RWPE1 (cell line): ENCODE measurements at regions not wholly inside any gene's neighbourhood (a gene's known extent, or its start where the extent isn't known, plus 50 kb on each side); places are given as distances from the start of the nearest gene placed in this dataset.

Source experiments
- CTCF ChIA-PET: fragments of 350-600 bp; sonication (Branson Sonifier 250); formaldehyde crosslinking; extraction: SDS; loops from one replicate; lab custom pipeline; 2021; lab: Yijun Ruan, JAX
- POLR2A ChIA-PET: fragments of 400-600 bp; formaldehyde crosslinking; extraction: SDS; loops from one replicate; lab custom pipeline; 2020; ENCODE audit warnings: antibody characterized with exemption; ENCODE audit not compliant: low non-redundant PET; lab: Yijun Ruan, JAX
- DNase-seq: peaks from one replicate; pipeline ENCODE4 v3.0.0; 2012; ENCODE audit warnings: low spot score
- H3K27ac ChIP-seq: fragments of 450-650 bp; 2 replicates; pipeline ENCODE4 v1.5.1; 2017
- TF ChIP-seq, protein P1 (sequence below): fragments of 450-650 bp; conservative IDR thresholded peaks from 2 replicates; pipeline ENCODE4 v1.5.1; 2017; ENCODE audit warnings: low read depth, mild to moderate bottlenecking

DNA sequence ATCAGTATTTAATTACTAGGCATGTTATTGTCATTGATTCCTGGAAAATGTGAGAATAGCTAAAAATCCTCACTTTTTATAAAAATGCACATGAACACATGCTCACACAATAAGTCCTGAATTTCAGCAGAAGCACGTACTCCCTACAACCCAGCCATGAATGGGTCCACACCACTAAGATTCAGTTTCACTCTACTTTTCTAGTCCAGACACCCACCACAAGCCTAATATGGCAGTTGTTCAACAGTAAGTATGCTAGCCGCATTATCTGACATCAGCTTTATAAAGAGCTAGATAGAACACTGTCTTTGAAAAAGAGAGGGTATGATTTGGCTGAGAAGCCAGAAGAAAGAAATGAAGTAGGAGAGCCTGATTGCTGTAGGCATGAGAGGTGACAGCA lies 639.3 kb downstream of the BRINP1 start:
- CTCF ChIA-PET, result interaction anchor here (0.6 kb wide), 1 partner anchor 11 kb away, joined by 4 read pairs; no protein-coding TSS in a partner anchor
- POLR2A ChIA-PET, result no interaction called here
- TF ChIP-seq, protein P1, sequence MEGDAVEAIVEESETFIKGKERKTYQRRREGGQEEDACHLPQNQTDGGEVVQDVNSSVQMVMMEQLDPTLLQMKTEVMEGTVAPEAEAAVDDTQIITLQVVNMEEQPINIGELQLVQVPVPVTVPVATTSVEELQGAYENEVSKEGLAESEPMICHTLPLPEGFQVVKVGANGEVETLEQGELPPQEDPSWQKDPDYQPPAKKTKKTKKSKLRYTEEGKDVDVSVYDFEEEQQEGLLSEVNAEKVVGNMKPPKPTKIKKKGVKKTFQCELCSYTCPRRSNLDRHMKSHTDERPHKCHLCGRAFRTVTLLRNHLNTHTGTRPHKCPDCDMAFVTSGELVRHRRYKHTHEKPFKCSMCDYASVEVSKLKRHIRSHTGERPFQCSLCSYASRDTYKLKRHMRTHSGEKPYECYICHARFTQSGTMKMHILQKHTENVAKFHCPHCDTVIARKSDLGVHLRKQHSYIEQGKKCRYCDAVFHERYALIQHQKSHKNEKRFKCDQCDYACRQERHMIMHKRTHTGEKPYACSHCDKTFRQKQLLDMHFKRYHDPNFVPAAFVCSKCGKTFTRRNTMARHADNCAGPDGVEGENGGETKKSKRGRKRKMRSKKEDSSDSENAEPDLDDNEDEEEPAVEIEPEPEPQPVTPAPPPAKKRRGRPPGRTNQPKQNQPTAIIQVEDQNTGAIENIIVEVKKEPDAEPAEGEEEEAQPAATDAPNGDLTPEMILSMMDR, result no peak
- no peak overlapping the region for H3K27ac ChIP-seq
- DNase-seq, result no peak

DNA sequence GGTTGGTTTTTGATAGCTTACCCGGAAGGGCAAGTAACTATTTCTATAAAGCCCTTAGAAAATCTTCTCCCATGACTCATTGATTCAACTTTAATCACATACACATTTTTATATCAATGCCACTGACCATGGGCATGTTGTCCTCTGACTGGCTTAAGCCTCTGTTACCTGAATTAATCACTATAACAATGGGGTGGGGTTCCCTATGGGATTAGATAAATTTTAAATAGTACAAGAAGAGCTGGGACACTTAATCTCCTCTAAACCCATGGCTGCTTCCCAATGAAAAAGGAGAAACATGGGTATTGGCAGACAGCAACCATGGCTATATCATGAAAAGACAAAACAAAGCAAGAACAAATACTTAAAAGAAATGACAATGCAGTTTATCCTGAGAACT lies 636.2 kb downstream of the BRINP1 start:
- no peak overlapping the region for H3K27ac ChIP-seq
- TF ChIP-seq, protein P1, result no peak
- ChIA-PET POLR2A (no interaction called here), CTCF (interaction anchor here (0.6 to 0.7 kb wide), 2 partner anchors 57 to 575 kb away, joined by 3 read pairs; no protein-coding TSS in a partner anchor)
- no peak for DNase-seq

DNA sequence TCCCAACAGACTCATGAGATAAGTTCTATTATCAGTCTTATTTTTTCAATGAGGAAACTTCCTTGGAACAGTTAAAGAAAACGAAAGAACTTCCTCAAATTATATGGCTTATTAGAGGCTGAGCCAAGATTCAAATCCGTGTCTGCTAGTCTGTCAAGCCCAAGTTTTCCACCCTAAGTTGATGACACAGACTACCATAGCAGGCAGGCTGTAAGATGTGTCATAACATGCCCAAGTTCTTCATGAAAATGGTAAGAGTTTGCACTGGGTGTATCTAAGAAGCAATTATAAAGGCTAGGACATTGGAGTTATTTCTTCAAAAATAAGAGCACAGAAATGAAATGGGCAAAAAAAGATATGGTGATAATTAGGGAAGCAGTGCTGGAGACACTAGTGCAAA lies 634.5 kb downstream of the BRINP1 start:
- DNase-seq, result peak; percentile 6
- POLR2A ChIA-PET, result no interaction called here
- no peak overlapping the region for H3K27ac ChIP-seq
- TF ChIP-seq, protein P1, result no peak
- CTCF ChIA-PET, result no interaction called here

DNA sequence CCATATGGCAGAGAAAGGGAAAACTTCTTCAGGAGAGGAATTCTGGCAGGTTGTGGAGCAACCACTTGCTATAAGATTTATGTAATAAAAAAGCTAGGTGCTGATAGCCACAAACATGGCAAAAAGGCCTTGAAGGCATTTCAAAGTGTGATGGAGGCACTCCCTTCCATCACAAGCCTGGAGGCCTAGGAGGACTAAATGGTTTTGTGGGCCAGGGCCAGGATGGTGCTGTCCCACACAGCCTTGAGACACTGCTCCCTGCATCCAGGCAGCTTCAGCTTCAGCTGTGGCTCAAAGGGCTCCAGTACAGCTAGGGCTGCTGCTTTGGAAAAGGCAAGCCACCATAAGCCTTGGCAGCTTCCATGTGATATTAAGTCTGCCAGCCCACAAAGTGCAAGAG lies 632.8 kb downstream of the BRINP1 start:
- no peak overlapping the region for H3K27ac ChIP-seq
- POLR2A ChIA-PET, result no interaction called here
- no peak for DNase-seq
- CTCF ChIA-PET, result interaction anchor here (0.6 kb wide), 1 partner anchor 13 kb away, joined by 4 read pairs; no protein-coding TSS in a partner anchor
- TF ChIP-seq, protein P1, result no peak

DNA sequence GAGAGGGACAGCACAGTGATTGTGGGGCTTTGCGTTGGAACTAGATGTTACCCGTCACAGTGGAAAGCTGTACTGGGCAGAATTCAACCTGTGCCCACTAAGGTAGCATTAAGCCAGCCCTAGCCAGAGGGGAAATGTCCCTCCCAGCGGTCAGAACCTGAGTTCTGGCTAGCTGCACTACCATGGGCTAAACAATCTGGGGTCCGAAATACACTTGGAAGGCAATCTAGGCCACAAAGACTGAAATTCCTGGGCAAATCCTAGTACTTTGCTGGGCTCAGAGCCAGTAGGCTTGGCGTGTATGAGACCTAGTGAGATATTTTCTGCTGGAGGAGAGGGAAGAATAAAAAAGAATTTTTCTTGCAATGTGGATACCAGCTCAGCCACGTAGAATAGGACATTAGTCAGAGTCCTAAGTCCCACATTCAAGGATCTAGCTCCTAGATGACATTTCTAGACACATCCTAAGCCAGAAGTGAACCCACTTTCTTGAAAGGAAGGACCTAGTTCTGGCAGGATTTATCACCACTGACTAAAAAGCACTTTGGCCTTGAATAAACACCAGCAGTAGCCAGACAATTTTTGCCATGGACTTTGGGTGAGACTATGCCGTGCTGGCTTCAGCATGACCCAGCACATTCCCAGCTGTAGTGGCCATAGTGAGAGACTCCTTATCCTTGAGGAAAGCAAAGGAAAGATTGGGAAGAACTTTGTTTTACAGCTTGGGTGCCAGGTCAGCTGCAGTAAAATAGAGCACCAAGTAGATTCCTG lies 618.0 kb downstream of the BRINP1 start:
- TF ChIP-seq, protein P1, result no peak
- ChIA-PET POLR2A (no interaction called here), CTCF (interaction anchor here (0.6 kb wide), 1 partner anchor 266 kb away, joined by 3 read pairs; no protein-coding TSS in a partner anchor)

DNA sequence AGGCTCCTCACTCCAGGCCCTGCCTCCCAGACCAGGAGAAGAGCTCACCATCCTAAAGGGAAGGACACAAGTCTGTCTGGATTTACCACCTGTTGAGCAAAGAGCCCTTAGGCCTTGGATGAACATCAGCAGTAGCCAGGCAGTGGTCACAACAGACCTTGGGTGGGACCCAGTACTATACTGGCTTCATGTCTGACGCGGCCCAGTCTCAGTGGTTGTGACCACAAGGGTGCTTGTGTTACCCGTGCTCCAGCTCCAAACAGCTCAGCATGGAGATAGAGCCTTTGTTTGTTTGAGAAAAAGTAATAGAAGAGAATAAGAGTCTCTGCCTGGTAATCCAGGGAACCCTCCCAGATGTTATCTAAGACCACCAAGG lies 617.4 kb downstream of the BRINP1 start:
- H3K27ac ChIP-seq, result no peak overlapping the region
- DNase-seq, result no peak
- TF ChIP-seq, protein P1, result no peak
- ChIA-PET POLR2A (no interaction called here), CTCF (interaction anchor here (0.6 kb wide), 1 partner anchor 265 kb away, joined by 3 read pairs; no protein-coding TSS in a partner anchor)

More for the DNA sequence above, 618.0 kb downstream of the BRINP1 start:
- no peak for DNase-seq
- no peak overlapping the region for H3K27ac ChIP-seq
